ENCODE measurements at regions not wholly inside any gene's neighbourhood (a gene's known extent, or its start where the extent isn't known, plus 50 kb on each side); places are given as distances from the start of the nearest gene placed in this dataset.

- Histone ChIP-seq H3K36me3 (replicated peaks) (no peaks in the 10 kb centered on the region), H3K27me3 (replicated peaks) (no peaks in the 10 kb centered on the region), H3K4me3 (ENCODE audit: low read depth, low read length) (no peak overlapping the region), H3K27ac (no peak overlapping the region)
- DNase-seq: no peak
- TF ChIP-seq CTCF (IDR thresholded peaks at IDR 0.05; ENCODE audit: low read depth, low read length, missing control alignments): no peak
- in situ Hi-C loops (cut with HindIII; ENCODE audit: low pct_ligation_motif_present, low sequenced_read_pairs): no loop called here
Observed at GRCh38 chr5:75933489-75933888, 149.7 kb upstream of the SV2C start.

- no peak for DNase-seq
- no peaks in the 10 kb centered on the region for H3K27me3 ChIP-seq (replicated peaks)
- in situ Hi-C loops (cut with HindIII; ENCODE audit: low pct_ligation_motif_present, low sequenced_read_pairs): no loop called here
- no peak overlapping the region for H3K27ac ChIP-seq
- no peak overlapping the region for H3K4me3 ChIP-seq (ENCODE audit: low read depth, low read length)
- no peaks in the 10 kb centered on the region for H3K36me3 ChIP-seq (replicated peaks)
- no peak for TF ChIP-seq CTCF (IDR thresholded peaks at IDR 0.05; ENCODE audit: low read depth, low read length, missing control alignments)
Observed at GRCh38 chr5:75931175-75931574, 152.0 kb upstream of the SV2C start.

- TF ChIP-seq CTCF (IDR thresholded peaks at IDR 0.05; ENCODE audit: low read depth, low read length, missing control alignments): no peak
- Histone ChIP-seq H3K27ac (no peak overlapping the region), H3K27me3 (replicated peaks) (no peaks in the 10 kb centered on the region), H3K4me3 (ENCODE audit: low read depth, low read length) (no peak overlapping the region), H3K36me3 (replicated peaks) (no peaks in the 10 kb centered on the region)
- DNase-seq: no peak
- in situ Hi-C loops (cut with HindIII; ENCODE audit: low pct_ligation_motif_present, low sequenced_read_pairs): no loop called here
Observed at GRCh38 chr5:75928992-75929391, 154.2 kb upstream of the SV2C start.

- TF ChIP-seq CTCF (IDR thresholded peaks at IDR 0.05; ENCODE audit: low read depth, low read length, missing control alignments): no peak
- no peak for DNase-seq
- in situ Hi-C loops (cut with HindIII; ENCODE audit: low pct_ligation_motif_present, low sequenced_read_pairs): no loop called here
Observed at GRCh38 chr5:75922480-75922879, 160.7 kb upstream of the SV2C start.

GRCh38 chr5:75921011-75921410, 162.2 kb upstream of the SV2C start:
- no peaks in the 10 kb centered on the region for H3K27me3 ChIP-seq (replicated peaks)
- DNase-seq: no peak
- H3K36me3 ChIP-seq (replicated peaks): no peaks in the 10 kb centered on the region
- no peak overlapping the region for H3K4me3 ChIP-seq (ENCODE audit: low read depth, low read length)
- TF ChIP-seq CTCF (IDR thresholded peaks at IDR 0.05; ENCODE audit: low read depth, low read length, missing control alignments): no peak
- in situ Hi-C loops (cut with HindIII; ENCODE audit: low pct_ligation_motif_present, low sequenced_read_pairs): no loop called here
- H3K27ac ChIP-seq: no peak overlapping the region

More at GRCh38 chr5:75922480-75922879, 160.7 kb upstream of the SV2C start:
- Histone ChIP-seq H3K36me3 (replicated peaks) (no peaks in the 10 kb centered on the region), H3K27me3 (replicated peaks) (no peaks in the 10 kb centered on the region), H3K27ac (no peak overlapping the region), H3K4me3 (ENCODE audit: low read depth, low read length) (no peak overlapping the region)

- in situ Hi-C loops (cut with HindIII; ENCODE audit: low pct_ligation_motif_present, low sequenced_read_pairs): no loop called here
- no peak for DNase-seq
- no peak for TF ChIP-seq CTCF (IDR thresholded peaks at IDR 0.05; ENCODE audit: low read depth, low read length, missing control alignments)
- H3K4me3 ChIP-seq (ENCODE audit: low read depth, low read length): no peak overlapping the region
- no peaks in the 10 kb centered on the region for H3K27me3 ChIP-seq (replicated peaks)
- H3K27ac ChIP-seq: no peak overlapping the region
- H3K36me3 ChIP-seq (replicated peaks): no peaks in the 10 kb centered on the region
Observed at GRCh38 chr5:75916144-75916543, 167.0 kb upstream of the SV2C start.
